ENCODE measurements at regions not wholly inside any gene's neighbourhood (a gene's known extent, or its start where the extent isn't known, plus 50 kb on each side); places are given as distances from the start of the nearest gene placed in this dataset.

GRCh38 chr19:28400953-28401671, 811.8 kb downstream of the UQCRFS1 start:
- no peak for TF ChIP-seq CTCF (IDR thresholded peaks at IDR 0.05 in 4 of 5, conservative IDR thresholded peaks at IDR 0.05 in 1 of 5)
- TF ChIP-seq POLR2A (IDR thresholded peaks at IDR 0.05), result no peak

All from gastrocnemius medialis (tissue), 4 donors.